ENCODE measurements at regions not wholly inside any gene's neighbourhood (a gene's known extent, or its start where the extent isn't known, plus 50 kb on each side); places are given as distances from the start of the nearest gene placed in this dataset.

- Histone ChIP-seq H3K9me3 (replicated peaks; ENCODE audit: insufficient read depth, low read length) (no peaks in the 10 kb centered on the region), H3K4me1 (ENCODE audit: low read length) (no peaks in the 10 kb centered on the region), H4K20me1 (ENCODE audit: insufficient read depth, low read length) (no peaks in the 10 kb centered on the region), H2AFZ (ENCODE audit: low read length) (no peak overlapping the region), H3K79me2 (ENCODE audit: low read length) (no peaks in the 10 kb centered on the region), H3K27ac (ENCODE audit: low read length) (no peak overlapping the region), H3K4me2 (ENCODE audit: low read depth, low read length) (no peak overlapping the region), H3F3A (ENCODE audit: insufficient read depth, low read length) (no peaks in the 10 kb centered on the region), H3K27me3 (replicated peaks; ENCODE audit: insufficient read depth, low read length) (no peaks in the 10 kb centered on the region), H3K36me3 (replicated peaks; ENCODE audit: insufficient read depth, low read length) (no peaks in the 10 kb centered on the region), H3K9me2 (replicated peaks; ENCODE audit: insufficient read depth, low read length) (no peaks in the 10 kb centered on the region), H3K4me3 (ENCODE audit: low read length) (no peak overlapping the region), H3K9ac (ENCODE audit: low read length) (no peak overlapping the region)
- no peak for TF ChIP-seq CTCF (IDR thresholded peaks at IDR 0.05; ENCODE audit: low read length)
- no peak for TF ChIP-seq EZH2 (optimal IDR thresholded peaks at IDR 0.05; ENCODE audit: low read depth, low read length)
- no peak for TF ChIP-seq EZH2phosphoT487 (IDR thresholded peaks at IDR 0.05; ENCODE audit: low read length)
- no peak for DNase-seq
These were observed 124.7 kb upstream of the MARCKS start for GRCh38 chr6:113732384-113732966.

GRCh38 chr6:113733381-113733780, 123.8 kb upstream of the MARCKS start:
- H3K79me2 ChIP-seq (ENCODE audit: low read length) = no peaks in the 10 kb centered on the region
- no peaks in the 10 kb centered on the region for H3K27me3 ChIP-seq (replicated peaks; ENCODE audit: insufficient read depth, low read length)
- no peak overlapping the region for H3K4me2 ChIP-seq (ENCODE audit: low read depth, low read length)
- no peak overlapping the region for H3K9ac ChIP-seq (ENCODE audit: low read length)
- H2AFZ ChIP-seq (ENCODE audit: low read length) = no peak overlapping the region
- no peaks in the 10 kb centered on the region for H3K4me1 ChIP-seq (ENCODE audit: low read length)
- no peaks in the 10 kb centered on the region for H4K20me1 ChIP-seq (ENCODE audit: insufficient read depth, low read length)
- no peaks in the 10 kb centered on the region for H3K9me3 ChIP-seq (replicated peaks; ENCODE audit: insufficient read depth, low read length)
- H3K9me2 ChIP-seq (replicated peaks; ENCODE audit: insufficient read depth, low read length) = no peaks in the 10 kb centered on the region
- TF ChIP-seq CTCF (IDR thresholded peaks at IDR 0.05; ENCODE audit: low read length) (no peak), EZH2phosphoT487 (IDR thresholded peaks at IDR 0.05; ENCODE audit: low read length) (no peak), EZH2 (optimal IDR thresholded peaks at IDR 0.05; ENCODE audit: low read depth, low read length) (no peak)
- no peak overlapping the region for H3K27ac ChIP-seq (ENCODE audit: low read length)
- DNase-seq = no peak
- H3K4me3 ChIP-seq (ENCODE audit: low read length) = no peak overlapping the region
- H3F3A ChIP-seq (ENCODE audit: insufficient read depth, low read length) = no peaks in the 10 kb centered on the region
- H3K36me3 ChIP-seq (replicated peaks; ENCODE audit: insufficient read depth, low read length) = no peaks in the 10 kb centered on the region

GRCh38 chr6:113734982-113735381, 122.2 kb upstream of the MARCKS start:
- Histone ChIP-seq H3K27me3 (replicated peaks; ENCODE audit: insufficient read depth, low read length) (no peaks in the 10 kb centered on the region), H2AFZ (ENCODE audit: low read length) (no peak overlapping the region), H3K4me3 (ENCODE audit: low read length) (no peak overlapping the region), H3K27ac (ENCODE audit: low read length) (no peak overlapping the region), H3K9me3 (replicated peaks; ENCODE audit: insufficient read depth, low read length) (no peaks in the 10 kb centered on the region), H3F3A (ENCODE audit: insufficient read depth, low read length) (no peaks in the 10 kb centered on the region), H3K4me2 (ENCODE audit: low read depth, low read length) (no peak overlapping the region), H3K9ac (ENCODE audit: low read length) (no peak overlapping the region), H3K4me1 (ENCODE audit: low read length) (no peaks in the 10 kb centered on the region), H3K9me2 (replicated peaks; ENCODE audit: insufficient read depth, low read length) (no peaks in the 10 kb centered on the region), H4K20me1 (ENCODE audit: insufficient read depth, low read length) (no peaks in the 10 kb centered on the region), H3K36me3 (replicated peaks; ENCODE audit: insufficient read depth, low read length) (no peaks in the 10 kb centered on the region), H3K79me2 (ENCODE audit: low read length) (no peaks in the 10 kb centered on the region)
- TF ChIP-seq CTCF (IDR thresholded peaks at IDR 0.05; ENCODE audit: low read length) (no peak), EZH2phosphoT487 (IDR thresholded peaks at IDR 0.05; ENCODE audit: low read length) (no peak), EZH2 (optimal IDR thresholded peaks at IDR 0.05; ENCODE audit: low read depth, low read length) (no peak)
- DNase-seq = no peak

All from MM.1S (cell line).